ENCODE measurements at regions not wholly inside any gene's neighbourhood (a gene's known extent, or its start where the extent isn't known, plus 50 kb on each side); places are given as distances from the start of the nearest gene placed in this dataset.

DNA sequence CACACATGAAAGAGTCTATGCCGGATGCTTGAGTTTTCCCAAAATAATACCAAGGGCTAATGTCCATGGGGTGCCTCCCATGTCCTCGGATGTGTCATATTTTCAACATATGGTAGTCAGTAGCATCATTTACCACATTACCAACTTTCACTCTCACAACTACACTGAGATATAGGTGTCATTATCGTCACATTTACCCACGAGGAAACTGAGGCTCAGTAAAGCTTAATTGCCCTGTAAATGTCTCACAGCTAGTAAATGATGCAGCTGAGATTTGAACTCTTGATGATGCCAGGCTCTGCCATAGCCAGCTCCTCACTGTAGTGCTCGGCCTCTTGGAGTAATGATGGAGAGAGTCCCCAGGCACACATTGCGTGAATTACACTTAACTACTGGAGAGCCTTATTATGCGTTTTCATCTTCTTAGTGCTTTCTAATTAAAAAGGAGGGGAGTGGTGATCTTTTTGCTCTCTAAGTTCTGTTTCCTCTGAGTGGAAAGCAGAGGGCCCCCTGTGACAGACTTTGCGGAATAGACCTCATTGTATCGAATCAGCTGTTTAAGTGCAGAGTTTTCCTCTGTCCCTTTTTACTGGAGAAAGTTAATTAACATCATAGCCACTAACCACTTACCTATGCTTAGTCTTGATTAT, 142.0 kb upstream of the SLCO3A1 start:
- no peak for DNase-seq (ENCODE audit: low read depth in 3 of 3, low spot score in 1 of 3)

GRCh38 chr15:91712286-91712685, 141.2 kb upstream of the SLCO3A1 start:
- DNase-seq (ENCODE audit: low read depth in 3 of 3, low spot score in 1 of 3) = no peak

- no peak for DNase-seq (ENCODE audit: low read depth in 3 of 3, low spot score in 1 of 3)
Observed at GRCh38 chr15:91716536-91716935, 137.0 kb upstream of the SLCO3A1 start.

DNA sequence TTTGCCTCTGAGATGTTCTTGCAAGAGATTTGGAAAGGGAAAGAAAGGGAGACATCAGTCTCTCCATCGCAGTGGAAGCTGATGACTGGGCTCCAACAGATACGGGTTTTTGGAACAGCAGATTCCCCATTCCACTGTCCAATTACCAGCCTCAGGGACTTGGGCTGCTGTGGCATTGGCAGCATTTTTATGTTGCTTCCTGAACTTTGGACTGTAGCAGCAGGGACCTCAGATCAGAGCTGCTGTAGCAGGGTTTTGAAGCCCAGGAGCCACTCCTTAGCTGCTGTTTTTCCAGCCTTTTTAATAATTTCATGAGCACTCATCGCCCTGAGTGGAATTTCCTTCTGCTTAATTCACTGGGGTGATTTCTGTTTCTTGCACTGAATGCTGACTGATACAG, 135.7 kb upstream of the SLCO3A1 start:
- no peak for DNase-seq (ENCODE audit: low read depth in 3 of 3, low spot score in 1 of 3)

GRCh38 chr15:91723959-91724358, 129.5 kb upstream of the SLCO3A1 start:
- no peak for DNase-seq (ENCODE audit: low read depth in 3 of 3, low spot score in 1 of 3)

GRCh38 chr15:91733661-91734060, 119.8 kb upstream of the SLCO3A1 start:
- DNase-seq (ENCODE audit: low read depth in 3 of 3, low spot score in 1 of 3) = no peak

GRCh38 chr15:91737151-91737818, 116.2 kb upstream of the SLCO3A1 start:
- DNase-seq (ENCODE audit: low read depth in 3 of 3, low spot score in 1 of 3) = no peak

DNA sequence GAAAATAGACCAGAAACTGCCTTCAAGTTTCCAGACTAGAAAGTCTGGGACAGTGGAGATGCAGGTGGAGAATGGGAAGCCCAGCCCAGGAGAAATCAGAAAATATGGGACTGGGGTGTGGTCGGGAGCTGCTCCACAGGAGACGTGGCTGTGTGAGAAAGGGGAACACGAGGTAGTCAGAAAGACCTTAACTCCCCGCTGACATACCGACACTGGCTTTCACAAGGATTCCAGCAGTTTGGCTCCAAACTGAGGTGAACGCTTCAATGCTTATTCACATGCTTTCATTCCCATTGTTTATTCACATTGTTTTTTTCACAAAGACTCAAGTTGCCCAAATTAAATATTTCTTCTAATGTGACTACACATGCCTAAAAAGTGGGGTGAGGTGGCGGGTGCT, 111.5 kb upstream of the SLCO3A1 start:
- no peak for DNase-seq (ENCODE audit: low read depth in 3 of 3, low spot score in 1 of 3)

DNA sequence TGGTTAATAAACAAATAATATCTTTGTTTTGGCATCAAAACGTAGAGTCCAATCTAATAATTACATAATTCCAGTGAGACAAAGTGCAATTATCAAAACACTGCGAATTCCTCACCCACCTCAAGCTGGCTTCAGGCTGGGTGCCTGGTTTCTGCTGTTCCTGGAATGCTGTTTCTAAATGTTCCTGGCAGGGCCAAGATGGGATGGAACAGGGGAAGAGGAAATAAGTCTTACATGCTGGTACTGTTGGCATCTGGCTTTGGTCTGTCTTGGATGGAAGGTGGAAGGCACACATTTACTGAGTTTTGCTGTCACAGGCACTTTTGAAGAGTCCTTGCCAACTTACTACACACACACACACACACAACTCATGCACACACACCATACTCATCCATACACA, 101.9 kb upstream of the SLCO3A1 start:
- no peak for DNase-seq (ENCODE audit: low read depth in 3 of 3, low spot score in 1 of 3)

GRCh38 chr15:91752081-91752785, 101.3 kb upstream of the SLCO3A1 start:
- DNase-seq (ENCODE audit: low read depth in 3 of 3, low spot score in 1 of 3) = no peak

GRCh38 chr15:91759560-91759959, 93.9 kb upstream of the SLCO3A1 start:
- DNase-seq (ENCODE audit: low read depth in 3 of 3, low spot score in 1 of 3) = no peak

GRCh38 chr15:91765660-91766059, 87.8 kb upstream of the SLCO3A1 start:
- no peak for DNase-seq (ENCODE audit: low read depth in 3 of 3, low spot score in 1 of 3)

DNA sequence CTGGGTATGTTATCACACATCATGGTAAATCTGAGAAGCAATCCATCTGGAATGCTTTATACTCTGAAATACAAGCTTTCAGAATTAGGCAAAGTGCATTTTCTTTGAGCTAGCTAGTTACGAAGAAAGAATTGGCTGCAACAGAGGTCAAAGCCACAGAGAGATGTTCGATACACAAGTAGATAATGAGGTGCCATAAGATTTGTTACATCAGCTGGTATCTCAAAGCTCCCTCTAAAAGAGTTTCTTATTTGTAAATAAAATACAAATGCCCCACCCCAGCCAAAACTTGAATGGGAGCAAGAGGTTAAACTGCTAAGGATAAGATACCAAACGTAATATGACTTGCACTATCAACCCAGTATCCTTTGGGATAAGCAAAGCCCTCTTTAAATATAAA, 84.0 kb upstream of the SLCO3A1 start:
- no peak for DNase-seq (ENCODE audit: low read depth in 3 of 3, low spot score in 1 of 3)

- DNase-seq (ENCODE audit: low read depth in 3 of 3, low spot score in 1 of 3) = no peak
Observed at GRCh38 chr15:91769894-91770293, 83.6 kb upstream of the SLCO3A1 start.

DNA sequence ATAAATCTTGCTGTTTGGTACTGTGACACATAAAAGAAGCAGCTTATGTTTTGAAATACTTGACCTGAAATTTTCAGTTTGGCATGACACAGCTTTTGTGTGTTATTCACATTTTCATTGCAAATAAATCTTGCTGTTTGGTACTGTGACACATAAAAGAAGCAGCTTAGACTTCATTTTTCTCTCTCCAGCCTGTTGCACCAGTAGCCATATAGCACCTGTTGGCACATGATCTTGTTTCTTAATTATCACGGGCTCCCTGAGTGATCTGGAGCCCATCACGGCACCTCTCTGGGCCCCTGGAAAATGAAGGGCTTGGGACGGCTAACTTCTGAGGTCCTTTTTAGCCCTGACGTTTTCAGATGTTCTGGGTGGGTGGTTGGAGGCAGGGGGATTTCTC, 77.4 kb upstream of the SLCO3A1 start:
- DNase-seq (ENCODE audit: low read depth in 3 of 3, low spot score in 1 of 3) = no peak

- DNase-seq (ENCODE audit: low read depth in 3 of 3, low spot score in 1 of 3) = no peak
Observed at GRCh38 chr15:91779960-91780359, 73.5 kb upstream of the SLCO3A1 start.

DNA sequence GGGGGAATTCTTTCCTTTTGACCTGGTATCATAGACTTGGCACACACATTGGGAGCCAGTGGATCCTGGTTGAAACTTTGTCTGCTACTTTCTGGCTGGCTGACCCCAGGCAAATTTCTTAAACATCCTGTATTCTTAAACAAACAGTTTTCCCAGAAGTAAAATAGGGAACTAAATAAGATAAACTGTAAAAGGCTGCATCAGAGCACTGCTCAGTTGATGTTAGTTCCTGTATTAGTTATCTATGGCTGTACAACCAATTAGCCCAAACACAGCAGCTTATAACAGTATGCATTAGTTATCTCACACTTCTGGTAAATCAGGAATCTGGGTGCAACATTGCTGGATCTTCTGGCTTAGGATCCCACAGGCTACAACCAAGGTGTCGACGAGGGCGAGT, 73.1 kb upstream of the SLCO3A1 start:
- DNase-seq (ENCODE audit: low read depth in 3 of 3, low spot score in 1 of 3) = no peak

DNA sequence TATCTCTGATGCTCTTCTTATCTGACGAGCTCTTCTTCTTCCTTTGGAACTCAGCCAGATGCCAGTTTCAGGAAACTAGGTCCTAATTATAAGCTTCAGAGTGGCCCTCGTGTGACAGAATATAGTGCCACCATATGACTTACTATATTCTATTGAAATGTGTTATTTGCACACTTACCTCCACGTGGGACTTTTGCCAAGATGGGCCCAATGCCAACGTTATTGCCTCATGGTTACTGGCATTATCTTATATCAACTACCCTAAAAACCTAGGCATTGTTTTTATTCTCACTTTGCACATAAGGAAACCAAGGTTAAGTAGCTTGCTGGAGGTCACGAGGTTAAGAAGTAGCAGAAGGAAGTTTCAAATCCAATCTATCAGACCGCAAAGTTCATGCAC, 71.3 kb upstream of the SLCO3A1 start:
- no peak for DNase-seq (ENCODE audit: low read depth in 3 of 3, low spot score in 1 of 3)

GRCh38 chr15:91783008-91783407, 70.5 kb upstream of the SLCO3A1 start:
- DNase-seq (ENCODE audit: low read depth in 3 of 3, low spot score in 1 of 3) = no peak

DNA sequence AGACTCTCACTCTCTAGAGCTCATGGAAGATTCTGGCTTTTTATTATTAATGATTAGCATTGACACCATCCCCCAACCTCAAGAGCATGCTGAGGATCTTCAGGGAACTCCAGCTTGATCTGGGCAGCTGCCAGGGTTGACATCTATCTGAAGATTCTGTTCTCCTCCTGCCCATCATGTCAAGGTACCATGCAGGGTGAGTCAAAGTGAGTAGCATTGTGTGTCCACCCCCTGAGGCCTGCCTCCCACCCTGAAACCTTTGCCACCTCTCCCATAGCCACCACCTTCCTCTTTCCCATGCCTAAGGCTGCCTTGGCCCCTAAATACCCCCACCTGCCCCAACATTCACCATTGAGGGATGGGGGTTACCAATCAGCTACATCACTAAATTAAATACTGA, 70.1 kb upstream of the SLCO3A1 start:
- no peak for DNase-seq (ENCODE audit: low read depth in 3 of 3, low spot score in 1 of 3)

- no peak for DNase-seq (ENCODE audit: low read depth in 3 of 3, low spot score in 1 of 3)
Observed at GRCh38 chr15:91784973-91785709, 68.4 kb upstream of the SLCO3A1 start.

DNA sequence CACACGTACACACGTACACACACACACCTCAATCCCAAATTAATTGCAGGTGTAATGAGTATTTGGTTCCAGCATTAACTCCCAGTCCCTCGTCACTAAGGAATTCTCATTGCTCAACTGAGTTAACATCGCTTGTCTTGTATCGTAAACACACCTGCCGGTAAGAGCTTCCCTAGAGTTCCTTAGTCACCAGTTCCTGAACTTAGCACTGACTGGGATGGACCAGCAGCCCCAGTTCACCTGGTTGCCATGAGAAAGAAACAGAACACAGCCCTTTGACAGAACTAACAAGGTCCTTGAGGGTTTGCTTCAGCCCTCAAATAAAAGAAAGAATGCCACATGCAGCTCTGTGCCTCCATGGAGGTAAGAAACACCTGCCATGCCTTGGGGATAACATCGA, 66.3 kb upstream of the SLCO3A1 start:
- no peak for DNase-seq (ENCODE audit: low read depth in 3 of 3, low spot score in 1 of 3)

All from stimulated activated CD4-positive, alpha-beta T cell treated with anti-CD3 and anti-CD28 coated beads, TNF-alpha, amount 100 ng/mL, for 1 hour (primary cell).